Mucosa of gallbladder (tissue), 1 donor: ENCODE measurements at regions not wholly inside any gene's neighbourhood (a gene's known extent, or its start where the extent isn't known, plus 50 kb on each side); places are given as distances from the start of the nearest gene placed in this dataset.
"Not testable (repeated sequence)": the region's sequence is repeated elsewhere in the genome, so short reads cannot be mapped to it uniquely, and the experiment has no call there.

ENCODE experiments used
- DNase-seq: peaks from one replicate; pipeline ENCODE4 v3.0.0-alpha.2; 2020; ENCODE audit warnings: low spot score
- donor health status: DM: no; HTN: no; CAD: no.

- DNase-seq, result no peak
Measured at GRCh38 chr11:44361813-44362212, 51.9 kb upstream of the ALX4 start.

- DNase-seq, result no peak
Measured at GRCh38 chr11:44363116-44363515, 53.2 kb upstream of the ALX4 start.

- DNase-seq, result no peak
Measured at GRCh38 chr11:44364596-44364995, 54.7 kb upstream of the ALX4 start.

GRCh38 chr11:44365616-44366015, 55.7 kb upstream of the ALX4 start:
- no peak for DNase-seq

- DNase-seq, result no peak
Measured at GRCh38 chr11:44366026-44366425, 56.1 kb upstream of the ALX4 start.

GRCh38 chr11:44366741-44367140, 56.8 kb upstream of the ALX4 start:
- DNase-seq, result no peak

GRCh38 chr11:44367452-44367851, 57.5 kb upstream of the ALX4 start:
- no peak for DNase-seq

GRCh38 chr11:44368886-44369285, 58.9 kb upstream of the ALX4 start:
- DNase-seq, result no peak

- not testable (repeated sequence) for DNase-seq
Measured at GRCh38 chr11:44371042-44371441, 61.1 kb upstream of the ALX4 start.

- no peak for DNase-seq
Measured at GRCh38 chr11:44371706-44372105, 61.8 kb upstream of the ALX4 start.

GRCh38 chr11:44372989-44373388, 63.0 kb upstream of the ALX4 start:
- no peak for DNase-seq

GRCh38 chr11:44374001-44374400, 64.1 kb upstream of the ALX4 start:
- no peak for DNase-seq

GRCh38 chr11:44376423-44376822, 66.5 kb upstream of the ALX4 start:
- no peak for DNase-seq

- no peak for DNase-seq
Measured at GRCh38 chr11:44377121-44377520, 67.2 kb upstream of the ALX4 start.

GRCh38 chr11:44377914-44378321, 68.0 kb upstream of the ALX4 start:
- DNase-seq, result no peak

- no peak for DNase-seq
Measured at GRCh38 chr11:44379141-44380008, 69.4 kb upstream of the ALX4 start.

GRCh38 chr11:44380009-44380313, 70.0 kb upstream of the ALX4 start:
- DNase-seq, result no peak

- no peak for DNase-seq
Measured at GRCh38 chr11:44380820-44381219, 70.9 kb upstream of the ALX4 start.

- no peak for DNase-seq
Measured at GRCh38 chr11:44381261-44381660, 71.3 kb upstream of the ALX4 start.

GRCh38 chr11:44382118-44382517, 72.2 kb upstream of the ALX4 start:
- no peak for DNase-seq

GRCh38 chr11:44382656-44383240, 72.8 kb upstream of the ALX4 start:
- no peak for DNase-seq

GRCh38 chr11:44383246-44383645, 73.3 kb upstream of the ALX4 start:
- DNase-seq, result no peak

GRCh38 chr11:44387415-44387814, 77.5 kb upstream of the ALX4 start:
- no peak for DNase-seq

GRCh38 chr11:44387825-44388224, 77.9 kb upstream of the ALX4 start:
- DNase-seq, result no peak
